Hepatocyte (in vitro differentiated cells): ENCODE measurements at regions not wholly inside any gene's neighbourhood (a gene's known extent, or its start where the extent isn't known, plus 50 kb on each side); places are given as distances from the start of the nearest gene placed in this dataset.

ENCODE experiments used
- CTCF ChIP-seq: fragments of 200-600 bp; sonication (generic); IDR thresholded peaks from 2 replicates; pipeline ENCODE4 v1.5.1; 2016; ENCODE audit warnings: antibody characterized with exemption, mild to moderate bottlenecking; ENCODE audit not compliant: poor library complexity
- EZH2 ChIP-seq: fragments of 200-600 bp; sonication (generic); IDR thresholded peaks from 2 replicates; pipeline ENCODE4 v1.6.1; 2016; ENCODE audit warnings: antibody characterized with exemption, mild to moderate bottlenecking, borderline replicate concordance
- EZH2phosphoT487 ChIP-seq: fragments of 200-600 bp; sonication (generic); IDR thresholded peaks from one replicate; pipeline ENCODE4 v1.6.1; 2018; ENCODE audit warnings: antibody characterized with exemption, mild to moderate bottlenecking, low read depth, moderate library complexity; ENCODE audit not compliant: unreplicated experiment, severe bottlenecking

- TF ChIP-seq CTCF (no peak), EZH2phosphoT487 (no peak), EZH2 (no peak)
These were observed 147.2 kb downstream of the RBFOX3 start for GRCh38 chr17:79463421-79464317.
